Prostate gland (tissue), 2 donors: ENCODE measurements at regions not wholly inside any gene's neighbourhood (a gene's known extent, or its start where the extent isn't known, plus 50 kb on each side); places are given as distances from the start of the nearest gene placed in this dataset.

Source experiments
- DNase-seq: peaks from one replicate; pipeline ENCODE4 v3.0.0-alpha.2; 2019; ENCODE audit warnings: low spot score
- H3K27ac ChIP-seq, 2 donors: fragments of 200-600 bp; sonication (generic); 2 replicates each; pipeline ENCODE4 v1.5.1; 2017 to 2019
- H3K27me3 ChIP-seq: fragments of 200-600 bp; sonication (generic); replicated peaks from 2 replicates; pipeline ENCODE4 v1.5.1; 2019; ENCODE audit not compliant: insufficient read depth
- H3K36me3 ChIP-seq, 2 donors: fragments of 200-600 bp; sonication (generic); 1 replicate in 1 of 2; 2 replicates in 1 of 2; pipeline versions ENCODE4 v1.5.1 to v1.8.1; 2017 to 2019
- H3K4me1 ChIP-seq: fragments of 200-600 bp; sonication (generic); replicated peaks from 2 replicates; pipeline ENCODE4 v1.5.1; 2019
- H3K4me3 ChIP-seq, 2 donors: fragments of 200-600 bp; sonication (generic); 2 replicates each; pipeline ENCODE4 v1.5.1; 2017 to 2019
- H3K9me3 ChIP-seq: fragments of 200-600 bp; sonication (generic); 2 replicates; pipeline ENCODE4 v1.5.1; 2017
- POLR2A ChIP-seq: fragments of 450-650 bp; IDR thresholded peaks from one replicate; pipeline ENCODE4 v1.6.1; 2016; ENCODE audit warnings: antibody characterized with exemption, mild to moderate bottlenecking
- POLR2AphosphoS5 ChIP-seq: sonication (generic); formaldehyde crosslinking; IDR thresholded peaks from one replicate; pipeline ENCODE4 v1.6.1; 2017; ENCODE audit warnings: antibody characterized with exemption
- WGBS: methylation state at CpG from one replicate; pipeline ENCODE4 v1.1.5; 2018; 5-methylcytosine and 5-hydroxymethylcytosine counted together
- intact Hi-C: fragments of 100-400 bp; cut with DNase I; formaldehyde crosslinking; loops from one replicate; pipeline ENCODE4 v1.14.2; 2022
- TF ChIP-seq, protein P1 (sequence below), 4 experiments: fragments of 200-600 bp in 2 of 4; fragments of 450-650 bp in 2 of 4; sonication (generic) in 2 of 4; IDR thresholded peaks; 1 replicate in 3 of 4; 2 replicates in 1 of 4; pipeline ENCODE4 v1.5.1; 2016 to 2019; ENCODE audit warnings: antibody characterized with exemption in 4 of 4, mild to moderate bottlenecking in 2 of 4, moderate library complexity in 2 of 4

DNA sequence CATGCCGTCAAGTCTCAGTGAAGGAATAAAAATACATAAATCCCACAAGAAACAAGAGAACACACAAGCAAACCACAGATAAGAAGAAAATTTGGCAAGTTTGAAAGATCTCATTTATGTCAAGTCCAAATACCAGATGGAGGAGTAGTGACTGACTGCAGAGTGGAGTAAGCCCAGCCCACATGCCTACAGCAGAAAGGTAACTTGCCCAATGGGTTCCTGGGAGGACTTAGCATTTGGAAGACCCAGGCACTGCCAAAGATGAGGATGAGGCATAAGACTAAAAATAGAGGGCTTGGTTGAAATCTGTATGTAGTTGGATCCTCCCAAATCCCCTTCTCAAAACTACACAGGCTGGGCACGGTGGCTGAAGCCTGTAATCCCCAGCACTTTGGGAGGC, 70.8 kb downstream of the ZNF648 start:
- WGBS = 76% methylated on average over 2 of the region's 2 CpGs
- Histone ChIP-seq H3K27ac (no peak overlapping the region), H3K9me3 (no peaks in the 10 kb centered on the region), H3K4me3 (no peak overlapping the region), H3K36me3 (no peaks in the 10 kb centered on the region), H3K4me1 (no peaks in the 10 kb centered on the region), H3K27me3 (no peaks in the 10 kb centered on the region)
- DNase-seq = no peak
- TF ChIP-seq, protein P1, sequence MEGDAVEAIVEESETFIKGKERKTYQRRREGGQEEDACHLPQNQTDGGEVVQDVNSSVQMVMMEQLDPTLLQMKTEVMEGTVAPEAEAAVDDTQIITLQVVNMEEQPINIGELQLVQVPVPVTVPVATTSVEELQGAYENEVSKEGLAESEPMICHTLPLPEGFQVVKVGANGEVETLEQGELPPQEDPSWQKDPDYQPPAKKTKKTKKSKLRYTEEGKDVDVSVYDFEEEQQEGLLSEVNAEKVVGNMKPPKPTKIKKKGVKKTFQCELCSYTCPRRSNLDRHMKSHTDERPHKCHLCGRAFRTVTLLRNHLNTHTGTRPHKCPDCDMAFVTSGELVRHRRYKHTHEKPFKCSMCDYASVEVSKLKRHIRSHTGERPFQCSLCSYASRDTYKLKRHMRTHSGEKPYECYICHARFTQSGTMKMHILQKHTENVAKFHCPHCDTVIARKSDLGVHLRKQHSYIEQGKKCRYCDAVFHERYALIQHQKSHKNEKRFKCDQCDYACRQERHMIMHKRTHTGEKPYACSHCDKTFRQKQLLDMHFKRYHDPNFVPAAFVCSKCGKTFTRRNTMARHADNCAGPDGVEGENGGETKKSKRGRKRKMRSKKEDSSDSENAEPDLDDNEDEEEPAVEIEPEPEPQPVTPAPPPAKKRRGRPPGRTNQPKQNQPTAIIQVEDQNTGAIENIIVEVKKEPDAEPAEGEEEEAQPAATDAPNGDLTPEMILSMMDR (IDR thresholded peaks at IDR 0.05) = no peak
- no peak for TF ChIP-seq POLR2A
- TF ChIP-seq POLR2AphosphoS5 = no peak
- intact Hi-C loops = no loop called here

DNA sequence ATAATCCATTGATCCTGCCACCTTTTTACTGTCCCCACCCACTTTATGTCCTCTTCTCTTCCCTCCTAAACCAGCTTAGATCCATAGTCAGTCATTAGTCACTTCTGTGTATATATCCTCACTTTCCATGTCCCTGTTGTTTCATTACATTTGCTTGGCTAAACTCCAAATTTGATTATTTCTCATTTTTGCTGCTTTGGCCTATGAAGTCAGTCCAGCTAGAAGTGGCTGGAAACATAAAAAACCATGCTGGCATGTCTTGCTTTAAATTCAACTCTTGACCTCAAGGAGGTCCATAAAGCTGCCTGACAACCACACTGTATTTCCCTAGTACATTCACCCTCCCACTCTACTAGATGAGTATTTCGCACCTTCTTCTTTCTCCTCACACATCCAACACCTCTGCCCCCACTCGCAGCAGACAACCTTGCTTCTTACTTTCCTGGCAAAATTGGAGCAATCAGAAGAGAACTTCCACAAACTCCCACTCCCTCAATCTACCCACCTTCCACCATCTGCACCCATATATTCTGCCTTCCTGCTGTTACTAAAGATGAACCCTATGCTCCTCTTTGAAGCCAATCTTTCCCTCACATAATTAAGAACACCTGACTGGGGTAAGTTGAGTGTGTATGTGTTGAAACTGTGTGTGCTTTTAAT, 72.1 kb downstream of the ZNF648 start:
- no peaks in the 10 kb centered on the region for H3K4me1 ChIP-seq
- WGBS = 85% methylated on average over 2 of the region's 2 CpGs
- TF ChIP-seq POLR2AphosphoS5 (no peak), POLR2A (no peak)
- TF ChIP-seq, protein P1 (IDR thresholded peaks at IDR 0.05) = no peak
- H3K27ac ChIP-seq = no peak overlapping the region
- H3K9me3 ChIP-seq = no peaks in the 10 kb centered on the region
- intact Hi-C loops = no loop called here
- H3K4me3 ChIP-seq = no peak overlapping the region
- H3K36me3 ChIP-seq = no peaks in the 10 kb centered on the region
- H3K27me3 ChIP-seq = no peaks in the 10 kb centered on the region
- no peak for DNase-seq

DNA sequence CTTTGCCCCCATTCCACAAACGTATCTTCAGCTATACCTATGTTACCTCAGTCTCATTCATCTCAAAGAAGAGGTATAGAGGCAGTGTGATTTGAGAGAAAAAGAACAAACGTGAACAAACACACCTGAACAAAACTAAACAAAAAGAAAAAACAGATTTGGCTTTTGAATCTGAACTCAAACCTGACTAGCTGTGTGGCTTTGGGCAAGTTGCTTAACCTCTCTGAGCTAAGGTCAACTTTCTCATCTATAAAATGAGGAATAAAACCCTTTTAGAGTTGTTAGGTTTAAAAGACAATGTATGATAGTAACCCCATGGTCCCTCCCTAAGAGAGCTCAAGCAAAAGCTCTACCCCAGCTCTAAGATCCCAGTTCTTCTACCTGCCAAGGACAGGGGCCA, 73.5 kb downstream of the ZNF648 start:
- intact Hi-C loops = no loop called here
- TF ChIP-seq POLR2AphosphoS5 (no peak), POLR2A (no peak)
- TF ChIP-seq, protein P1 (IDR thresholded peaks at IDR 0.05) = no peak

DNA sequence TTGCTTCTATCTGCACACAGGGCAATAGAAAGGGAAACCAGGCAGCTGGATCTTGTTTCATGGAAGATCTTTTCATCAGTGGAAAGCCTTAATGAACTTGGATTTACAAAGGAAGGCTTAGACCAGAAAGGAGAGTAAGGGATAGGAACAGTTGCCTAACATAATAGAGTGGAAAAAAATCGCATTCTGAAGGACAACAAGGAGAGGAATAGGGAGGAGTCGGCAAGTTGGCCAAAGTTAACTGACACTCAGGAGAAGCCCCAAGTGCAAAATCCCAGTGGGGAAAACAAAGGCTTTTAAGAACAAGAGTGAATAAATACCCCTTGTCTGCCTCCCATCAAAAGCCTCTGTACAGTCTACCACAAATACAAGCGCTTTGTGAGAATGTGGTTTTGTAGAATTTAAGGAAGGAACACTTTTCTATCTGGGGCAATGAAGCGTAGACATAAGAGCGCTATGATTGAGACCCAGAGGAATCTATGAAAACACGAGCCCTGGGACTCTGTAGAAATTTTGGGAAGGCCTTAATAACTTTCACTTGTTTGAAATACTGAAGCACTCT, 74.1 kb downstream of the ZNF648 start:
- H3K27ac ChIP-seq = no peak overlapping the region
- WGBS = 79% methylated on average over 6 of the region's 6 CpGs
- intact Hi-C loops = no loop called here
- no peaks in the 10 kb centered on the region for H3K4me1 ChIP-seq
- TF ChIP-seq POLR2AphosphoS5 = no peak
- TF ChIP-seq, protein P1 (IDR thresholded peaks at IDR 0.05) = no peak
- TF ChIP-seq POLR2A = no peak
- H3K27me3 ChIP-seq = no peaks in the 10 kb centered on the region
- H3K4me3 ChIP-seq = no peak overlapping the region
- no peaks in the 10 kb centered on the region for H3K9me3 ChIP-seq
- DNase-seq = no peak
- H3K36me3 ChIP-seq = no peaks in the 10 kb centered on the region

More for the DNA sequence above, 73.5 kb downstream of the ZNF648 start:
- no peaks in the 10 kb centered on the region for H3K36me3 ChIP-seq
- H3K4me1 ChIP-seq = no peaks in the 10 kb centered on the region
- whole genome bisulfite sequencing = 71% methylated on average over 2 of the region's 2 CpGs
- no peak for DNase-seq
- no peak overlapping the region for H3K27ac ChIP-seq
- no peaks in the 10 kb centered on the region for H3K9me3 ChIP-seq
- H3K4me3 ChIP-seq = no peak overlapping the region
- H3K27me3 ChIP-seq = no peaks in the 10 kb centered on the region

DNA sequence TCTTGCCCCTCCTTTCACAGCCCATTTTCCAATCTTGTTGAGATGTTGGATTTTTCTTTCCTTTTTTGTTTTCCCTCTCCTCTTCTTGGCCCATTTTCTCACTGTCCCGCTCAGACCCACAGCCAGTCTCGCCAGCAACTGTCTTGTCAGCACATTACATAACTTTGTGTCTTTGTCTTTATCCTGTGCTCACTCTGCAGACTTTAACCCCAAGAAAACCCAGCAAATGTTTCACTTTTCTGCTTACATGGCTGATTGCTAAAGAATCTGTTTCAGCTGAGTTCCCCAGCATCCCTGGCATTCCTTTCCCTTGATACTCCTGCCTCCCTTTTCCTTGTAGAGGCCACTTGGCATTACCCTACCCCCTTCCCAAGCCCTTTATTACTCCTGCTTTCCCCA, 74.6 kb downstream of the ZNF648 start:
- intact Hi-C loops = no loop called here
- H3K9me3 ChIP-seq = no peaks in the 10 kb centered on the region
- TF ChIP-seq, protein P1 (IDR thresholded peaks at IDR 0.05) = no peak
- TF ChIP-seq POLR2A (no peak), POLR2AphosphoS5 (no peak)
- 35% methylated on average over 2 of the region's 2 CpGs for WGBS
- no peaks in the 10 kb centered on the region for H3K4me1 ChIP-seq
- DNase-seq = no peak
- H3K36me3 ChIP-seq = no peaks in the 10 kb centered on the region
- H3K4me3 ChIP-seq = no peak overlapping the region
- H3K27me3 ChIP-seq = no peaks in the 10 kb centered on the region
- no peak overlapping the region for H3K27ac ChIP-seq
